Testis (tissue), 2 donors: ENCODE measurements at regions not wholly inside any gene's neighbourhood (a gene's known extent, or its start where the extent isn't known, plus 50 kb on each side); places are given as distances from the start of the nearest gene placed in this dataset.

ENCODE experiments used
- CTCF ChIP-seq, 3 experiments: fragments of 450-650 bp in 2 of 3; fragments of 200-600 bp in 1 of 3; sonication (generic) in 1 of 3; IDR thresholded peaks; one replicate each; pipeline ENCODE4 v1.5.1; 2016 to 2019; ENCODE audit warnings: antibody characterized with exemption in 3 of 3, mild to moderate bottlenecking in 2 of 3, moderate library complexity in 1 of 3
- POLR2A ChIP-seq: fragments of 450-650 bp; IDR thresholded peaks from one replicate; pipeline ENCODE4 v1.6.1; 2017; ENCODE audit warnings: antibody characterized with exemption, mild to moderate bottlenecking, moderate library complexity

GRCh38 chr2:11065833-11066485, 89.3 kb upstream of the SLC66A3 start:
- TF ChIP-seq CTCF (IDR thresholded peaks at IDR 0.05): no peak
- TF ChIP-seq POLR2A: no peak
